Activated naive CD8-positive, alpha-beta T cell treated with anti-CD3 and anti-CD28 coated beads, Interleukin-2, amount 50 U/mL, for 24 hours (primary cell): ENCODE measurements at regions not wholly inside any gene's neighbourhood (a gene's known extent, or its start where the extent isn't known, plus 50 kb on each side); places are given as distances from the start of the nearest gene placed in this dataset.

ENCODE experiments used
- ATAC-seq: fragments of 150-1000 bp; cut with Tn5 transposase; one replicate; pipeline ENCODE4 v1.10.0; 2021
- DNase-seq: peaks from one replicate; pipeline ENCODE4 v3.0.0; 2021
- H3K27ac Mint-ChIP-seq: one replicate; pipeline ENCODE4 v1.8.0; 2021; ENCODE audit warnings: mild to moderate bottlenecking, mixed read lengths
- H3K27me3 Mint-ChIP-seq: one replicate; pipeline ENCODE4 v1.8.0; 2021; ENCODE audit warnings: mixed read lengths
- H3K36me3 Mint-ChIP-seq: one replicate; pipeline ENCODE4 v1.8.0; 2021; ENCODE audit warnings: low read depth, mixed read lengths
- H3K4me1 Mint-ChIP-seq: one replicate; pipeline ENCODE4 v1.8.0; 2021; ENCODE audit warnings: mixed read lengths
- H3K4me3 Mint-ChIP-seq: one replicate; pipeline ENCODE4 v1.8.0; 2021; ENCODE audit warnings: mild to moderate bottlenecking, moderate library complexity, mixed read lengths
- H3K9me3 Mint-ChIP-seq: one replicate; pipeline ENCODE4 v1.8.0; 2021; ENCODE audit warnings: mixed read lengths

GRCh38 chr1:14102180-14102579 lies 402.2 kb downstream of the PRDM2 start:
- Mint-ChIP-seq H3K4me1 (no peaks in the 10 kb centered on the region), H3K27me3 (peaks cover 1% of the 10 kb centered on the region), H3K4me3 (no peak overlapping the region), H3K27ac (no peak overlapping the region), H3K36me3 (no peaks in the 10 kb centered on the region), H3K9me3 (no peaks in the 10 kb centered on the region)
- ATAC-seq, result no peak
- DNase-seq, result no peak

GRCh38 chr1:14103878-14104430 lies 404.0 kb downstream of the PRDM2 start:
- H3K27ac Mint-ChIP-seq, result no peak overlapping the region
- ATAC-seq (no peak), DNase-seq (no peak)
- no peaks in the 10 kb centered on the region for H3K36me3 Mint-ChIP-seq
- H3K4me3 Mint-ChIP-seq, result no peak overlapping the region
- H3K27me3 Mint-ChIP-seq, result peaks cover 5% of the 10 kb centered on the region
- no peaks in the 10 kb centered on the region for H3K9me3 Mint-ChIP-seq
- no peaks in the 10 kb centered on the region for H3K4me1 Mint-ChIP-seq

GRCh38 chr1:14106126-14106525 lies 406.1 kb downstream of the PRDM2 start:
- Mint-ChIP-seq H3K9me3 (no peaks in the 10 kb centered on the region), H3K4me1 (no peaks in the 10 kb centered on the region), H3K27me3 (peaks cover 5% of the 10 kb centered on the region), H3K36me3 (no peaks in the 10 kb centered on the region), H3K27ac (no peak overlapping the region), H3K4me3 (no peak overlapping the region)
- ATAC-seq (no peak), DNase-seq (no peak)

- ATAC-seq (no peak), DNase-seq (no peak)
- Mint-ChIP-seq H3K4me1 (no peaks in the 10 kb centered on the region), H3K27ac (no peak overlapping the region), H3K9me3 (no peaks in the 10 kb centered on the region), H3K4me3 (no peak overlapping the region), H3K27me3 (peaks cover 5% of the 10 kb centered on the region), H3K36me3 (no peaks in the 10 kb centered on the region)
Measured at GRCh38 chr1:14106679-14107313, 406.8 kb downstream of the PRDM2 start.

- Mint-ChIP-seq H3K27ac (no peak overlapping the region), H3K27me3 (peaks cover 10% of the 10 kb centered on the region), H3K4me3 (no peak overlapping the region), H3K4me1 (peaks cover 2% of the 10 kb centered on the region), H3K36me3 (no peaks in the 10 kb centered on the region), H3K9me3 (no peaks in the 10 kb centered on the region)
- DNase-seq (no peak), ATAC-seq (no peak)
Measured at GRCh38 chr1:14108356-14109275, 408.6 kb downstream of the PRDM2 start.

- ATAC-seq (no peak), DNase-seq (no peak)
- Mint-ChIP-seq H3K4me3 (no peak overlapping the region), H3K4me1 (peaks cover 3% of the 10 kb centered on the region), H3K27me3 (peaks cover 10% of the 10 kb centered on the region), H3K36me3 (no peaks in the 10 kb centered on the region), H3K27ac (no peak overlapping the region), H3K9me3 (no peaks in the 10 kb centered on the region)
Measured at GRCh38 chr1:14109276-14109635, 409.3 kb downstream of the PRDM2 start.

GRCh38 chr1:14110040-14110439 lies 410.1 kb downstream of the PRDM2 start:
- no peak overlapping the region for H3K27ac Mint-ChIP-seq
- peaks cover 5% of the 10 kb centered on the region for H3K4me1 Mint-ChIP-seq
- H3K36me3 Mint-ChIP-seq, result no peaks in the 10 kb centered on the region
- H3K9me3 Mint-ChIP-seq, result no peaks in the 10 kb centered on the region
- no peak overlapping the region for H3K4me3 Mint-ChIP-seq
- no peak for ATAC-seq
- H3K27me3 Mint-ChIP-seq, result peaks cover 14% of the 10 kb centered on the region
- no peak for DNase-seq

GRCh38 chr1:14111121-14111520 lies 411.1 kb downstream of the PRDM2 start:
- Mint-ChIP-seq H3K4me1 (peaks cover 5% of the 10 kb centered on the region), H3K27me3 (peaks cover 14% of the 10 kb centered on the region), H3K9me3 (no peaks in the 10 kb centered on the region), H3K27ac (no peak overlapping the region), H3K36me3 (no peaks in the 10 kb centered on the region), H3K4me3 (no peak overlapping the region)
- DNase-seq (no peak), ATAC-seq (no peak)

GRCh38 chr1:14112613-14113012 lies 412.6 kb downstream of the PRDM2 start:
- H3K27me3 Mint-ChIP-seq, result peaks cover 9% of the 10 kb centered on the region
- peaks cover 5% of the 10 kb centered on the region for H3K4me1 Mint-ChIP-seq
- H3K36me3 Mint-ChIP-seq, result no peaks in the 10 kb centered on the region
- no peaks in the 10 kb centered on the region for H3K9me3 Mint-ChIP-seq
- H3K4me3 Mint-ChIP-seq, result no peak overlapping the region
- DNase-seq (no peak), ATAC-seq (no peak)
- no peak overlapping the region for H3K27ac Mint-ChIP-seq

GRCh38 chr1:14113271-14113670 lies 413.3 kb downstream of the PRDM2 start:
- peaks cover 9% of the 10 kb centered on the region for H3K27me3 Mint-ChIP-seq
- H3K27ac Mint-ChIP-seq, result no peak overlapping the region
- DNase-seq (no peak), ATAC-seq (no peak)
- H3K9me3 Mint-ChIP-seq, result no peaks in the 10 kb centered on the region
- H3K4me1 Mint-ChIP-seq, result peaks cover 5% of the 10 kb centered on the region
- no peaks in the 10 kb centered on the region for H3K36me3 Mint-ChIP-seq
- no peak overlapping the region for H3K4me3 Mint-ChIP-seq

- no peaks in the 10 kb centered on the region for H3K9me3 Mint-ChIP-seq
- no peak for ATAC-seq
- no peak overlapping the region for H3K4me3 Mint-ChIP-seq
- DNase-seq, result no peak
- H3K27ac Mint-ChIP-seq, result no peak overlapping the region
- peaks cover 5% of the 10 kb centered on the region for H3K4me1 Mint-ChIP-seq
- no peaks in the 10 kb centered on the region for H3K36me3 Mint-ChIP-seq
- H3K27me3 Mint-ChIP-seq, result peaks cover 9% of the 10 kb centered on the region
Measured at GRCh38 chr1:14113841-14114567, 414.0 kb downstream of the PRDM2 start.

- H3K4me3 Mint-ChIP-seq, result no peak overlapping the region
- no peak overlapping the region for H3K27ac Mint-ChIP-seq
- no peak for DNase-seq
- ATAC-seq, result no peak
- H3K4me1 Mint-ChIP-seq, result peaks cover 5% of the 10 kb centered on the region
- H3K9me3 Mint-ChIP-seq, result peaks cover 12% of the 10 kb centered on the region
- H3K36me3 Mint-ChIP-seq, result no peaks in the 10 kb centered on the region
- peaks cover 11% of the 10 kb centered on the region for H3K27me3 Mint-ChIP-seq
Measured at GRCh38 chr1:14115976-14116375, 416.0 kb downstream of the PRDM2 start.

- Mint-ChIP-seq H3K4me1 (peaks cover 5% of the 10 kb centered on the region), H3K36me3 (no peaks in the 10 kb centered on the region), H3K9me3 (peaks cover 12% of the 10 kb centered on the region), H3K27ac (no peak overlapping the region), H3K4me3 (no peak overlapping the region), H3K27me3 (peaks cover 8% of the 10 kb centered on the region)
- ATAC-seq (no peak), DNase-seq (no peak)
Measured at GRCh38 chr1:14117700-14118099, 417.7 kb downstream of the PRDM2 start.

GRCh38 chr1:14118691-14119485 lies 418.9 kb downstream of the PRDM2 start:
- no peak overlapping the region for H3K4me3 Mint-ChIP-seq
- H3K4me1 Mint-ChIP-seq, result peaks cover 2% of the 10 kb centered on the region
- DNase-seq (no peak), ATAC-seq (no peak)
- peaks cover 12% of the 10 kb centered on the region for H3K9me3 Mint-ChIP-seq
- no peak overlapping the region for H3K27ac Mint-ChIP-seq
- H3K36me3 Mint-ChIP-seq, result no peaks in the 10 kb centered on the region
- peaks cover 5% of the 10 kb centered on the region for H3K27me3 Mint-ChIP-seq
